HG03575 (cell line): ENCODE measurements at regions not wholly inside any gene's neighbourhood (a gene's known extent, or its start where the extent isn't known, plus 50 kb on each side); places are given as distances from the start of the nearest gene placed in this dataset.

Source experiments
- ATAC-seq: cut with Tn5 transposase; IDR thresholded peaks from one replicate; pipeline ENCODE4 v1.9.1; 2021; ENCODE audit not compliant: unreplicated experiment, insufficient number of reproducible peaks, low FRiP score; ENCODE audit errors: extremely low read depth

DNA sequence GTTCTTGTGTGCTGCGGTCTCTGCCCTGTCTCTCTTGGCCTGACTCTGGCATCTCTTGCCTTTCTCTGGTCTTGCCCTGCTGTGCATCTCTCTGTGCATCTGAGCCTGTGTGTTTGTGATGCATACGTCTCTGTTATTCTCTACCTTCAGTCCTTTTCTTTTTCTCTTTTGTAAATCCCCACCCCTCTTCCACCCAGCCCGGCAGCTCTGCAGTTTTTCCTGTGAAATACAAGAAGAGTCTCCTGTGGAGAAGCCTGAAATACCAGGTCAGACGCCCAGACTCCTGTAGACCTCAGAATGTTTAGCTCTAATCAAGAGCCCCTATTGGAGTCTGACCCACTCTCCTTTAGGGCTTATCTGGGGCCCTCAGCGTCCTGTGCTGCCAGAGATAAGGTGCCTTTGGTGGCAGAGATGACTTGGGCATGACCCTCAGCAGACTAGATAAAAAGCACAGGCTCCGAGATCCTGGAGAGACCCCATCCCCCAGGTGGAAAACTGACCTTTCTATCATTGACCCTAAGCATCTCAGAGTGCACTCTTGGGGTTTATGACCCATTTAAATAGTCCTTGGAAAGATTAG, 167.5 kb upstream of the SRRM4 start:
- ATAC-seq, result no peak

DNA sequence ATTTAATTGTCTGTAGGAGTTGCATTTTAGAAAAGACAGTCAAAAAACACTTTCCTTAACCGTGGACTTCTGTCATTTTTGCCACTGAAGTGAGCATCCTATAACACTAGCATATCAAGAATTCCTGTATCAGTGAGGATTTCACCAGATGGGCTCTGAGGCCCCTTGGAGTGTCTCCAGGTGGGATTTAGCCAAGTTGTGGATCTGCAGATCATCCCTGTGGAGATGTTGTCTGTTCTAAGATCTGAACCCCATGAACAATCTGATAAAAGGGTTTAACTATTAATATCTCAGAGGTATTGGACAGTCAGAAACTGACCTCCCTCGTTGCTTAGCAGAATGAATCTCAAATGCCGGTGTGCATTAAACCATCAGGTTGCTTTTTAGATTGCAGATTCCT, 165.0 kb upstream of the SRRM4 start:
- ATAC-seq, result no peak

DNA sequence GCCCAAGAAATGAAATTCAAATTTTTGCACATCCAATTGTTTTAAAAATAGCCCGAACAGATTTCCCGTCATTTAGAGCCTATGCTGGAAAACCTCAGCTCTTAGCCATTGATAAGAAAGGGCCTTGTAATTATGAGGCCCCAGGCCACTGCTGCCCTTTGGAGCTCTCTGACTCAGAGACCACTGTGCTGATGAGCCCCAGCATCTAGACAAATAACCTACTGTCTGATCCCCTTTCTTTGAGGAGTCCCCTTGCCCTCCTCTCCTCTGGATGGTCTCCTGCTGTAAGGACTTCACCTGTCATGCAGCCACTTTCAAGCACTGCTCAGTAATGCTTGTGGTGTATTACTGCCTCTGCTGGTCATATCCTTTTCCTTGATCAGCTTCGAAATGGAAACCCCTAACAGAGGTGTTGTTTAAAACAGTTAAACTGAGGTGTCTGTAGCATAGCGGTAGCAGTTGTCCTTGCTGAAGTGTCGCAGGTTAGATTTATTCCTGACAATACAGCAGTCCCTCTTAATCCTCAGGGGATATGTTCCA, 159.9 kb upstream of the SRRM4 start:
- ATAC-seq, result no peak

DNA sequence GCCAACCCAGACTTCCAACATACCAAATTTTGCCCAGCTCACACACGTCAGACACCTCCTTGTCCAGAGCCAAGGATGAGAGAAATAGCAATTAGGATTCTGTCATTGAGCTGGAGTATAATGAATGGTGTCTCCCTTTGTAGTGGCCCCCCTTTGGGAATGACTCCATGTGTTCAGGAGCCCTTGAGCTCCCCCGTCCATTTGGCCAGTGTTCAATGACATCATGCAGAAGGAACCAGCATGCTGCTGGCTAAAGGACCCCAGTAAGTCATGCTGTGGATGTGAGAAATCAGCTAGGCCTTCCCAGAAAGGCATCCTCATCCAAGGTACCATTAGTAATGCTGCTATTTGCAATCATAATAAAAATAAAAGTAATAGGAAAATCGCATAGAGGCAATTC, 158.8 kb upstream of the SRRM4 start:
- no peak for ATAC-seq

DNA sequence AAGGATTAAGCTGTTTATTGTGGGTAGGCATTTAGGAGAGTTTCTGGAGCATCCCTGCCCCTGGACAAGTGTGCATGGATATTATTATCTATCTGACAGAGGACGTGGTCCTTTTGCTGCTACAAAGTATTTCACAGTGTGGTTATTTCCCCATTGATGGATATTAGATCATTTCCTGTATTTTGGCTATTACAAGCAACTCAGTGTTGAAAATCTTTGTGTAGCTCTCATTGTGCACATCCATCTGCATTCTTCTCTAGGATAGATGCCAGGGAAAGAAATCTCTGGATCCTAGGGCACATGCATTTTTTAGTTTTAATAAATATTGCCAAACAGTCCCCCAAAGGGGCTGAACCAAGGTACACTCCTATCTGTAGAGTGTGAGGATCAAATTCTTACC, 154.3 kb upstream of the SRRM4 start:
- ATAC-seq, result no peak

DNA sequence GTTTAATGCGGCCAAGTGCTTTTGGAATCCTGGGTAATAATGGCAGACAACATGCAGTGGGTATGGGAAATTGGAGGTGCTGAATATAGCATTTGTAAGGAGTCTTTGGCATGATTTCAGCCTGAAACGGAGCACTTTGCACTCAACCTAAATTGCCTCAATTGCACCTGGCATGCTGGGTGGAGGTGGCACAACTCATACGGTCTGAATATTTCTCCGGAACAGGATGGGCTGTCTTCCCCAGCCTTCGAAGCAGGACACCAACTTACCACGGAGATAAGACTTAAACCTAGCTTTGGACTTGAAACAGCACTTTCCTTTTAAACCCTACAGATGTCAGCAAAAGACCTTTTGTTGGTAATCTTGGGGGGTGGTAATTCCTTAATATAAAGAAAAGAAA, 153.7 kb upstream of the SRRM4 start:
- no peak for ATAC-seq

DNA sequence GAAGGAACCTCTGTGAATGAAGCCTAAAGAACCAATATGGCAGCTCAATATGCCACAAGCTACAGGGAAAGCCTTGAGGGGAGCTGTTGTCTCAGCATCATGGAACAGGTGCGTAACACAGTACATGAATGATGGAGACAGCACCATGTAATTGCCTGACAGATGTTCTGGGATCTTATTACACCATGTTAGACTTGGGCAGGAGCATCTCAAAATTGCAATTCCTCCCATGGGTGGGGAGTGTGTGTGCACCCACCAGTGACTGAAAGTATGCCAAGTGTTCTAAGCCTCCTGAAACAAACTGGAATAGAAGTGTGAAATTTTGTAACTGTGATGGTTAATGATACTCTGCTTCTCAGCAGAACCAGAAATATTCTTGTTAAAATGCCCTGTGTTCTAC, 151.0 kb upstream of the SRRM4 start:
- no peak for ATAC-seq

DNA sequence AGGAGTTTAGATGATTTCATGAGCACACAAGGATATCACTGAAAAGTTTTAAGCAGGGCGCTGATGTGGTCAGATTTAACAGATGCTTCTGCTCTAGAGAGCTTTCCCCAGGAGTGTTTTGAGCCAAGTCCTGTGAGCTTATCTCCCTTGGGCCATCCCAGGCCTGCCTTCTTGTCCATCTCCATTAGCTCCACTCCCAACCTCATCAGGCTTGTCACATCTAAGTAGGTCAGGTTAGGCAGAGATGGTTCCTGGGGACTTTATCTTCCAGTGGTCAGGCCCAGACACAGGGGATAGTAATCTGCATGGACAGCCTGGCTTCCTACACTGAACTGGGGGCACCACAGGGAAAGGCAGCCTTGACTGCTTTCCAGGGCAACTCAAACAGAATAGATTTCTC, 145.4 kb upstream of the SRRM4 start:
- no peak for ATAC-seq

DNA sequence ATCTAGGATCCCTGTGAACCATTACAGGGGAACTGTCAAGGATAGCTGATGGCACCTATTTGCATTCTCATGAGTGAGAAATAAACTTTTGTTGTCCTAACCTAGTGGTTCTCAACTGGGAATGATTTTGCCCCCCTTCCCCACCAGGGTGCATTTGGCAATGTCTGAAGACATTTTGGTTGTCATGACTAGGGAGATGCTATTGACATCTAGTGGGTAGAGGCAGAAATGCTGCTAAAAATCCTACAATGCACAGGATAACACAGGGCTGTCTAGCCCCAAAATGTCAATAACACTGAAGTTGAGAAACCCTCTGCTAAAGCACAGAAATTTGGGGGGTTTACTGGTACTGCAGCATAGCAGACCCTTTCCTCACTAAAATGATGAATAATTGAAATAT, 140.9 kb upstream of the SRRM4 start:
- ATAC-seq, result no peak

DNA sequence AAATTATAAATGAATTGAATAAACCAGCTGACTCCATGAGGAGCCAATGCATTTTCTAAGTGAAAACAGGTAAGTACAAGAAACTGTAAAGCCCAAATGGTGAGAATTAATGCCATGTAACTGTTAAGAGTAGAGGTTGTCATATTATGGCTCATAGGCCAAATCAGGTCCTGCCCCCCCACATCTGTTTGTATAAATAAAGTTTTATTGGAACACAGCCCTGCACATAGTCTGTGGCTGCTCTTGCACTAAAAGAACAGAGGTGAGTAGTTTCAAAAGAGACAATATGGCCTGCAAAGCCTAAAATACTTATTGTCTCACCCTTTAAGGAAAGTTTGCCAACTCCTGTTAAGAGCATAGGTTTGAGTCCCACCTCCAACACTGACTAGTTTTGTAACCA, 140.5 kb upstream of the SRRM4 start:
- no peak for ATAC-seq

DNA sequence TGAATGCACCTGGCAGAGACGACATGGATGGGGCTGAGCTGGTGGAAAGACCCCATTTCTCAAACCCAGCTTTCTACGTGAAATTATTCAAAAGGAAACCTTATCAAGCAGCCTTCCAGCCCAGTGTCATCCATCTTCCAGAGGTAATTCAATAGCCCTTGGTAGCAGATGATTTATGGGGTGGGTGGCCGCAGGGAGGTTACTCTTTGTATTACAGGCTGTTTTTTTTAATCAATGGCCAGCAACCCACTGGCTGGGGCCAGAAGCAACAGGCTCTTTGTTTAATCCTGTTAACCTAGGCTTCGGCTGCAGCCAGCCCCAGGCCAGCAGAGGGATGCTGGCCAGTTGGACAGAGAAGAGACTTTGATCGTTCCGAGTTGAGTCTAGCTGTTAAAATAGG, 139.8 kb upstream of the SRRM4 start:
- no peak for ATAC-seq

DNA sequence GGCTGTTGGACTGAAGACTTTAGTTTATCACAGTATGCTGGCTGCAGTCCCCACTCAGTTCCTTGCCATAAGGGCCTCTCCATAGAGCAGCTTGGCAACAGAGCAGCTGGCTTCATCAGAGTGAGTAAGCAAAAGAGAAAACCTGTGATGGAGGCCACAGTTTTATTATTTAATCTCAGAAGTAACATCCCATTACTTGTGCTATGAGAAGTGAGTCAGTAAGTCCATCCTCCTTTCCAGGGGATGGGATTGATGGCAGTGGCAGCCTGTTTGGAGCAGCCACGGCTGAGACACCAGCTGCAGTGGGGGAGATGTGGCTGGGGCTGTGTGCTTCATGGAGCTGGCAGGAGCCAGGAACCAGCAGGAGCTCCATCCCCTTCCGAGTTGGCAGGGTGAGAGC, 138.5 kb upstream of the SRRM4 start:
- ATAC-seq, result no peak

DNA sequence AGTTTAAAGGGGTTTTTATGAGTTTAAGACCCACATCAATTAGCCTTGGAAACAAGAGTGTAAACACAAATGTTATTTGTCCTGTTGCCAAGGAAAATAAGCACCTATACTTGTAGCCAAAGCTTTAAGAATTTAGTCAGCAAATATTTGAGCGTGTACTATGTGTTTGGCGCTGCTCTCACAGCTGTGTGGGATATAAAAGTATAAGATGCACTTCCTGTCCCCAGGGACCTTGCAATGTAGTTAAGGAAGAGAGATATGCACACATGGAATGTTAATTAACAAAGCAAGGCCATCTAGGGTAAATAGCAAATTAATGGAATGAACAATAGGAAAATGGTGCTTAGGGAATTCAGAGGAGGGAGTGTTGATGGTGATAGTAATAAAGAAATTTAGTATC, 134.9 kb upstream of the SRRM4 start:
- ATAC-seq, result no peak

DNA sequence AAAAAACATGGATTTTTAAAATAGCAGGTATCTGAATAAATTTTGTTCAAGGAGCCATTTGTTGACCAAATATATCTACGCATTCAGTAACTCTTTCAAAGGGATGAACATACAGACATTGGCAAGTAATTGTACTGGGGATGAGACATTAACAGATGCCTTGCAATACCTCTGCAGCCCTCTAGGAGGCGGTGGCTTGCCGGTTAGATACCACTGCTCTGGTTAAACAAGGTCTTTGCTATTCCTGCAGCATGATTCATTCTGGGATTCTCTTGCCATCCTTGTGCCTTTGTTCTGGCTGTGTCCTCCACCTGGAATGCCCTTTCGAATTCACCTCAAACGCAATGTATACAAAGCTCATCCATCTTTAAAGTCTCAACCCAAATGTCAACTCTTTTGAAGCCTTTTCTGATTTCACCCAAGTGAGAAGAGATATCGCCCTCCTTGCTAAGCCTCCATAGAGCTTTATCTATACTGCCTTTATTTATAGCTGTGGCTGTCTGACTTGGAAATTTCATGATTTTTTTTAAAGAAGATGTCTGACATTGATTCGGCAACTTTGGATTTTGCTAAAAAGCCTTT, 131.0 kb upstream of the SRRM4 start:
- no peak for ATAC-seq

DNA sequence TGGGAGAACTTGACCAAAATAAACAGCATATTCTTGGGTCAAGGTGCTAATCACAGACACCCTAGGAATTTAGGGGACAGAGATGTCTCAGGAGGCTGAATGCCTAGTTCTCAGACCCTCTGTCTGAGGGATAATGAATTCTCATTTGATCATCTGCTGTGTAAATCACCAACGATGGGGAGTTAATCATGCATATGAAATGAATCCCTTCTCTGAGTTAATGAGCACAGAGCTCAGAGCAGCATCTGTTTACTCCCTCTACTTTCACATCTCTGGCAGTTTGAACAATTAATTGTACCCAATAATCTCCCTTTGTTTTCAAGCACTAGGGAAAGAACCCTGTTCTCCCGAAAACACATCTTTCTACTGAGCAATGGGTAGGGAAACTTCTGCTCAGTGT, 129.4 kb upstream of the SRRM4 start:
- no peak for ATAC-seq

DNA sequence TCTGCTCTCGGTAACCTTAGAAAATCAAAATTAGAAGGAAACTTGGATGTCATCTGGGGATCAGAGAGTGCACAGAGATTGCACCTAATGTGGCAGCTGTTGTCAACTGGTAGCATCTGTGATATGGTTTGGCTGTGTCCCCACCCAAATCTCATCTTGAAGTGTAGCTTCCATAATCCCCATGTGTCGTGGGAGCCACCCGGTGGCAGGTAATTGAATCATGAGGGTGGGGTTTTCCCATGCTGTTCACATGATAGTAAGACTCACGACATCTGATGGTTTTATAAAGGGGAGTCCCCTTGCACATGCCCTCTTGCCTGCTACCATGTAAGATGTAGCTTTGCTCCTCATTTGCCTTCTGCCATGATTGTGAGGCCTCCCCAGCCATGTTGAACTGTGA, 127.7 kb upstream of the SRRM4 start:
- no peak for ATAC-seq

DNA sequence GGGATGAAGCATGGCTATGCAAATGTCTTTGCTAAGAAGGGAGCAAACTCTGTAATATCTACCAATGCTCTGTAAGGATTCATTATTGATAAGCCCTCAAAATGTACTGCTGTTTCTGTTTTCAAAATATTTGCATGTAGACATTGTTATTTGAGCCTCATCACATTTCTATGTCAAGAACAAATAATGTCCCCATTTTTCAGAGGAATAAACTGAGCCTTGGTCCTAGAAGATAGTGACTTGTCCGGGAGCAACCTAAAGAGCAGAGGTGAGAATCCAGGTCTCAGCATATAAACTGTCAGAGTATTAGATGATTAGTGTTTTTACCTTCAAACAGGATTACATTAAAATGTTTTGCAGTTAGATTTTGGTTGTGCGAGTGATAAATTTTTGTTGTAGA, 125.5 kb upstream of the SRRM4 start:
- no peak for ATAC-seq

DNA sequence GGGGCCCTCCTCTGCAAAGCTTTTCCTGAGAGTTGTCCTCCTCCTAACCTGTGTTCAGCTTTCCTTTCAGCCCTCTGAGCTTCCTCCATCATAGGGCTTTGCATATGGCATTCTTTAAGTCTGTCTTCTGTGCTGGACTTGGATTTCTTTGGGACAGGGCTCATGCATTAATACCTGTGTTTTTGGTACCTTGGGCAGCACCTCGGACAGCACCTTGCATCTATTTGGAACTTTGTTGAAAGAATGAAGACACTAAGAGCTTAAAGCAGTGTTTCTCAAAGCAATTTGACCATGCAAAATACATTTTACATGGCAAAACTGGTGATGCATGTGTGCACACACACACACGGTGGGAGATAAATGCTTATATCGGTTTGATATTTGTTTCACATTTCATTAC, 115.0 kb upstream of the SRRM4 start:
- no peak for ATAC-seq

DNA sequence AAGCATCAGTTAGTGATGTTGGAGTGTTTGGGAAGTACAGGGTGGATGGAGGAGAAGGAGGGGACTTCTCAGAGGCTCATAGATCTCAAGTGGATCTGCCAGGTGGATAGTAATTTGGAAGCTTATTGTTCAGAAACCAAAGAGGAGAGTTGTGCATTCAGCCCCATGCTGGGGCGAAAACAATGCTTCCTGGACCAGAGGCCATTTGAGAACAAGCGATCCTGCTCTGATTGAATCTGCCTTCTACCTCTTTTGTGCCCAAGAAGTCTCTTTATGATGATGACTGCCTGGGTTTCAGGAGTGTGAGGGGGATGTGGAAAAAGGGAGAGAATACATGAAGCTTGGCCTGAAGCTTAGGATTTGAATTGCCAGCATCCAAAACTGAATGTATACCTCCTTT, 110.8 kb upstream of the SRRM4 start:
- ATAC-seq, result no peak

DNA sequence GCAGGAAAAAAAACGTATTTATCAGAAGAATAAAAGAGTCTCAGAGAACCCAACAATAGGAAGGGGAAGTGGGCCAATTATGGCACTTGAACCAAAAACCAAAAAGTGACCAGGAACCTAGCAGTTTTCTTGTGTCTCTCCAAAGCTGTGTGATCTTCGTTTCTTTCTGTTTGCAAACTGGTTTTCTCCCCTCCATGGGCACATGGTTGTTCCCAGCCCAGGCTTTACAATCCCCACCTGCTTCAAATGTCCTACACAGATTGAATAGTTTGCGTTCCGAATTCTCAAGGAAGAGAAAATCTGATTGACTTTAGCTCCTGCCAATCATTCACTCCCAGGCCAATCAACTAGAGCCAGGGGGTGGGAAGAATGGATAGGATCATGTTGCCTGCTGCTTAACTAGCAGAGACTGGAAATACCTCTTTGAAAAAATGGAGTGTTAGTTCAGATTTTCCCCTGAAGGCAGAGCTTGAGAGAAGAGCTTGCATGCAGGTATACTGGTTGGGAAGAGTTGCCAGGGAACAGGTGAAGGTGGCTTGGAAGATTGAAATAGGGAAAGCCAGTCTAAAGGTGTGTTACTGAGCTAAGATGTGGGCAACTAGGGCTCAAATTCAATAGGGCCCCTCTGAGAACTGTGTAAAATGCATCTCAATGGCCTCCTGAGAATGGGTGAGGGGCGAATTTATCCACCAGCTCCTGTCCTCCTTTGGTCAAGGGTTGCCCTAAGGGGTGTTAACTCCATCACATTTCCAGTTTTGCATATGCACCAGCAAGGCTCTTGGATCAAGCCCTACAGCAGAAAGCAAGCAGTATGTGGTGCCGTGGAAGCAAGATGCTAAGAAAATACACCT, 106.4 kb upstream of the SRRM4 start:
- no peak for ATAC-seq
